ENCODE measurements at regions not wholly inside any gene's neighbourhood (a gene's known extent, or its start where the extent isn't known, plus 50 kb on each side); places are given as distances from the start of the nearest gene placed in this dataset.
"Not testable (repeated sequence)": the region's sequence is repeated elsewhere in the genome, so short reads cannot be mapped to it uniquely, and the experiment has no call there.

GRCh38 chrX:120732879-120733278, 103.0 kb upstream of the C1GALT1C1 start:
- no peak overlapping the region for H3K4me3 ChIP-seq (ENCODE audit: low read length)
- TF ChIP-seq, protein P1, sequence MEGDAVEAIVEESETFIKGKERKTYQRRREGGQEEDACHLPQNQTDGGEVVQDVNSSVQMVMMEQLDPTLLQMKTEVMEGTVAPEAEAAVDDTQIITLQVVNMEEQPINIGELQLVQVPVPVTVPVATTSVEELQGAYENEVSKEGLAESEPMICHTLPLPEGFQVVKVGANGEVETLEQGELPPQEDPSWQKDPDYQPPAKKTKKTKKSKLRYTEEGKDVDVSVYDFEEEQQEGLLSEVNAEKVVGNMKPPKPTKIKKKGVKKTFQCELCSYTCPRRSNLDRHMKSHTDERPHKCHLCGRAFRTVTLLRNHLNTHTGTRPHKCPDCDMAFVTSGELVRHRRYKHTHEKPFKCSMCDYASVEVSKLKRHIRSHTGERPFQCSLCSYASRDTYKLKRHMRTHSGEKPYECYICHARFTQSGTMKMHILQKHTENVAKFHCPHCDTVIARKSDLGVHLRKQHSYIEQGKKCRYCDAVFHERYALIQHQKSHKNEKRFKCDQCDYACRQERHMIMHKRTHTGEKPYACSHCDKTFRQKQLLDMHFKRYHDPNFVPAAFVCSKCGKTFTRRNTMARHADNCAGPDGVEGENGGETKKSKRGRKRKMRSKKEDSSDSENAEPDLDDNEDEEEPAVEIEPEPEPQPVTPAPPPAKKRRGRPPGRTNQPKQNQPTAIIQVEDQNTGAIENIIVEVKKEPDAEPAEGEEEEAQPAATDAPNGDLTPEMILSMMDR (conservative IDR thresholded peaks at IDR 0.05; ENCODE audit: low read depth, low read length): no peak
- no peak for DNase-seq (ENCODE audit: low read depth)

DNA sequence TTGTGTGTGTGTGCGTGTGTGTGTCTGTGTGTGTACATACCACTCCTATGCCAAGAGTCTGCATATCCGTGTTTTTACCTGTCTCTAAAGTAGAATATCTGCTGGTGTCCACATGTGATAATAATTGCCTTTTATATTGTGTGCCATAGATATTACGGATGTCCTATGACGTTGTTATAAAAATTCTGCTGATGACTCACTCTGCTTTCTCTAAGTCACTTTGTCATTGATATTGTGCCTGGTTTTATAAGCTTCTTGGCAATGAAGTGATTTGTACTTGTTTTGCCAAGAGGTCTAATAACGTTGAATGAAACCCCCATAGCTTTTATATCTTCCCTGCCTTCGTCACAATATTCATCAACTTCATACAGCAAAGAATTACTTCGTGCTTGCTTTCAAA, 102.6 kb upstream of the C1GALT1C1 start:
- TF ChIP-seq, protein P1 (conservative IDR thresholded peaks at IDR 0.05; ENCODE audit: low read depth, low read length): no peak
- no peak for DNase-seq (ENCODE audit: low read depth)
- no peak overlapping the region for H3K4me3 ChIP-seq (ENCODE audit: low read length)

DNA sequence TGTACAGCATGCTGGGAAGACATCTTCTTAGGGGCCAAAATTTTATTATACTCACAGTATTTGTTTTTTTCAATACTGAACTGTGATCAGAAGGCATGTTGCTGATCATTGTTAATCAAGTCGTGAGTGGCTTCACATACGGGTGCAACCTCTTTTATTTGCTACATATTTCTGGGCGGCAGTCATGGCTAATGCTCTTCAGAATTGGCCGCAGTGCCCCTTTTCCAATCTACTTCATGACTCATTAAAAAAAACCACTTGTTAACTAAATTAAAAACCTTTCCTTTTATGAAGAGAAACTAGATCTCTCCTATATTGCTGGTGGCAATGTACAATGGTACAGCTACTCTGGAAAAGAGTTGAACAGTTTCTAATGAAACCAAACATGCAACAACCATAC, 101.5 kb upstream of the C1GALT1C1 start:
- TF ChIP-seq, protein P1 (conservative IDR thresholded peaks at IDR 0.05; ENCODE audit: low read depth, low read length): no peak
- no peak overlapping the region for H3K4me3 ChIP-seq (ENCODE audit: low read length)
- DNase-seq (ENCODE audit: low read depth): no peak

GRCh38 chrX:120729506-120730255, 99.8 kb upstream of the C1GALT1C1 start:
- not testable (repeated sequence) for H3K4me3 ChIP-seq (ENCODE audit: low read length); DNase-seq (ENCODE audit: low read depth)

- TF ChIP-seq, protein P1 (conservative IDR thresholded peaks at IDR 0.05; ENCODE audit: low read depth, low read length): no peak
- no peak overlapping the region for H3K4me3 ChIP-seq (ENCODE audit: low read length)
- DNase-seq (ENCODE audit: low read depth): no peak
These were observed 98.1 kb upstream of the C1GALT1C1 start for GRCh38 chrX:120727911-120728310.

DNA sequence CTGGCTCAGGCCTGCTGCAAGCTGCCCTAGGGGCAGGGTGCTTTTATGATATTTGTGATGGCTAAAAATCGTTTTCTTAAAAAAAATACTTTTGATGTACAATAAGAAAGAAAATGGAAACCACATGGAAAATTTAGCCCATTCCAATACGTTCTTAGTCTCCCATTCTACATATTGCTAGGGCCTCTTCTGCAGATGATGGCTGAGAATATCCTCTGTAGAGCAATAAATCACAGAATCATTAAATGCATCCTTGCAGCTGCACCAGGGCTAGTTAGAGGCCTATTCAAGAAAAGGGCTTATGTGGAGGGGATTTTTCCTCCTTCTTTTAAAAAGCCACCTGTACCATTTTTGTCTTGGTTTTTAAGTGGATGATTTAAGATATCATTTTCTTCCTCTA, 97.6 kb upstream of the C1GALT1C1 start:
- H3K4me3 ChIP-seq (ENCODE audit: low read length): no peak overlapping the region
- DNase-seq (ENCODE audit: low read depth): no peak
- TF ChIP-seq, protein P1 (conservative IDR thresholded peaks at IDR 0.05; ENCODE audit: low read depth, low read length): no peak

- DNase-seq (ENCODE audit: low read depth): no peak
- TF ChIP-seq, protein P1 (conservative IDR thresholded peaks at IDR 0.05; ENCODE audit: low read depth, low read length): no peak
- H3K4me3 ChIP-seq (ENCODE audit: low read length): no peak overlapping the region
These were observed 96.4 kb upstream of the C1GALT1C1 start for GRCh38 chrX:120726294-120726693.
